Inflammatory macrophage (primary cell): ENCODE measurements at regions not wholly inside any gene's neighbourhood (a gene's known extent, or its start where the extent isn't known, plus 50 kb on each side); places are given as distances from the start of the nearest gene placed in this dataset.
"Not testable (repeated sequence)": the region's sequence is repeated elsewhere in the genome, so short reads cannot be mapped to it uniquely, and the experiment has no call there.

Experiments
- DNase-seq, 2 donors: peaks; one replicate each; pipeline ENCODE4 v3.0.0-alpha.2; 2020 to 2022

- no peak for DNase-seq
These were observed 59.6 kb downstream of the RNF187 start for GRCh38 chr1:228546541-228547463.

- no peak for DNase-seq
These were observed 60.2 kb downstream of the RNF187 start for GRCh38 chr1:228547464-228547792.

GRCh38 chr1:228548788-228549187, 61.6 kb downstream of the RNF187 start:
- no peak for DNase-seq

- no peak for DNase-seq
These were observed 65.5 kb downstream of the RNF187 start for GRCh38 chr1:228552596-228553176.

- DNase-seq = no peak
These were observed 66.9 kb downstream of the RNF187 start for GRCh38 chr1:228554107-228554506.

- peak; percentile 11 to 19 for DNase-seq
These were observed 68.2 kb downstream of the RNF187 start for GRCh38 chr1:228555074-228555994.

GRCh38 chr1:228556634-228557430, 69.7 kb downstream of the RNF187 start:
- not testable (repeated sequence) for DNase-seq
